Uterus (tissue), 3 donors: ENCODE measurements at regions not wholly inside any gene's neighbourhood (a gene's known extent, or its start where the extent isn't known, plus 50 kb on each side); places are given as distances from the start of the nearest gene placed in this dataset.
"Not testable (repeated sequence)": the region's sequence is repeated elsewhere in the genome, so short reads cannot be mapped to it uniquely, and the experiment has no call there.

ENCODE experiments used
- DNase-seq, 2 donors: peaks; one replicate each; pipeline ENCODE4 v3.0.0-alpha.2; 2019 to 2020
- H3K27ac ChIP-seq, 2 donors: fragments of 200-600 bp; sonication (generic); 1 replicate in 1 of 2; 2 replicates in 1 of 2; pipeline ENCODE4 v1.5.1; 2016 to 2018
- H3K27me3 ChIP-seq, 2 donors: fragments of 200-600 bp; sonication (generic); one replicate each; pipeline ENCODE4 v1.5.1; 2018 to 2019; ENCODE audit warnings: control low read depth in 1 of 2
- H3K36me3 ChIP-seq, 2 donors: fragments of 200-600 bp; sonication (generic); one replicate each; pipeline ENCODE4 v1.5.1; 2019; ENCODE audit warnings: control low read depth in 1 of 2
- H3K4me1 ChIP-seq, 2 donors: fragments of 200-600 bp; sonication (generic); one replicate each; pipeline ENCODE4 v1.5.1; 2018 to 2019; ENCODE audit warnings: control low read depth in 1 of 2
- H3K4me3 ChIP-seq, 2 donors: fragments of 200-600 bp; sonication (generic); 1 replicate in 1 of 2; 2 replicates in 1 of 2; pipeline ENCODE4 v1.5.1; 2018 to 2019; ENCODE audit warnings: mild to moderate bottlenecking in 1 of 2
- H3K9me3 ChIP-seq, 2 donors: fragments of 200-600 bp; sonication (generic); one replicate each; pipeline ENCODE4 v1.5.1; 2019; ENCODE audit warnings: control low read depth in 1 of 2
- POLR2A ChIP-seq, 2 donors: fragments of 450-650 bp; IDR thresholded peaks; one replicate each; pipeline ENCODE4 v1.6.1; 2016; ENCODE audit warnings: antibody characterized with exemption in 2 of 2, mild to moderate bottlenecking in 1 of 2, moderate library complexity in 1 of 2
- intact Hi-C: fragments of 100-400 bp; cut with DNase I; formaldehyde crosslinking; loops from one replicate; pipeline ENCODE4 v1.15.1; 2023; ENCODE audit warnings: low total_unique reads
- TF ChIP-seq, protein P1 (sequence below), 4 experiments: fragments of 200-600 bp in 2 of 4; fragments of 450-650 bp in 2 of 4; sonication (generic) in 2 of 4; IDR thresholded peaks; one replicate each; pipeline ENCODE4 v1.5.1; 2016 to 2019; ENCODE audit warnings: antibody characterized with exemption in 4 of 4, mild to moderate bottlenecking in 2 of 4, moderate library complexity in 1 of 4
- donor health status: DM: yes; HTN: yes; CAD: no.

DNA sequence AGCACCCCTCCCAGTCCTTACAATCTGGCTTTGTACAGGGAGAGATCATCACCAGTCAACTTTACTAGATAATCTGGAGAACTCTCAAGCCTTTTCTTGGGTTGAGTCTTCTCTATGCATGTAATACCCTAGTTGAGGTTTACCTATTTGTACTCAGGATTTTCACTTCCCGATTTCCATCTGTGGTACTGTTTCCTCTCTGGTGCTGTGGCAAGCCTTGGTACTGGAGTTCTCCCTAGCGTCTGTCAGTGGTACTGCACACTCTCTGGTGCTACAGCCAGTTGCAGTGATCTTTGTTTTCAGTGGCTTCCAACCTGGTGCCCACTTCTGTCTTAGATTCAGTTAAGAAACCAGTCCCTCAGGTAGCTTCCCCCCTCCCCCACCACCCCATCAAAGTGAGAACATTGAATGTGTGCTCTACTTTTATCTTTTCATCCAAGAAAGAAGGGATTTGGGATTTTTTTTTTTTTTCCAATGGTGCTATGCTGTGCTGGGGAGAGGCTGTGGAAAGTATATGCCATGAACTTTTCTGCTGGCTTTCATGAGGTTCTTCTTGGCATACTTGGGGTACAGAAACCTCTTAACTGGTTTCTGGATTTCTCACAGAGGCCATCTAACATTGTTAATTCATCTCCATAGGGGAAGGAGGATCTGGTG lies 69.4 kb upstream of the EVL start:
- TF ChIP-seq, protein P1, sequence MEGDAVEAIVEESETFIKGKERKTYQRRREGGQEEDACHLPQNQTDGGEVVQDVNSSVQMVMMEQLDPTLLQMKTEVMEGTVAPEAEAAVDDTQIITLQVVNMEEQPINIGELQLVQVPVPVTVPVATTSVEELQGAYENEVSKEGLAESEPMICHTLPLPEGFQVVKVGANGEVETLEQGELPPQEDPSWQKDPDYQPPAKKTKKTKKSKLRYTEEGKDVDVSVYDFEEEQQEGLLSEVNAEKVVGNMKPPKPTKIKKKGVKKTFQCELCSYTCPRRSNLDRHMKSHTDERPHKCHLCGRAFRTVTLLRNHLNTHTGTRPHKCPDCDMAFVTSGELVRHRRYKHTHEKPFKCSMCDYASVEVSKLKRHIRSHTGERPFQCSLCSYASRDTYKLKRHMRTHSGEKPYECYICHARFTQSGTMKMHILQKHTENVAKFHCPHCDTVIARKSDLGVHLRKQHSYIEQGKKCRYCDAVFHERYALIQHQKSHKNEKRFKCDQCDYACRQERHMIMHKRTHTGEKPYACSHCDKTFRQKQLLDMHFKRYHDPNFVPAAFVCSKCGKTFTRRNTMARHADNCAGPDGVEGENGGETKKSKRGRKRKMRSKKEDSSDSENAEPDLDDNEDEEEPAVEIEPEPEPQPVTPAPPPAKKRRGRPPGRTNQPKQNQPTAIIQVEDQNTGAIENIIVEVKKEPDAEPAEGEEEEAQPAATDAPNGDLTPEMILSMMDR (IDR thresholded peaks at IDR 0.05) = peak; percentile 53 to 78 (median 56)
- no peak for TF ChIP-seq POLR2A (IDR thresholded peaks at IDR 0.05)
- intact Hi-C loops = no loop called here
- Histone ChIP-seq H3K9me3 (no peaks in the 10 kb centered on the region), H3K27ac (no peak overlapping the region), H3K4me1 (no peaks in the 10 kb centered on the region), H3K36me3 (no peaks in the 10 kb centered on the region), H3K4me3 (no peak overlapping the region), H3K27me3 (no peaks in the 10 kb centered on the region)
- DNase-seq = peak; percentile 26 to 44

DNA sequence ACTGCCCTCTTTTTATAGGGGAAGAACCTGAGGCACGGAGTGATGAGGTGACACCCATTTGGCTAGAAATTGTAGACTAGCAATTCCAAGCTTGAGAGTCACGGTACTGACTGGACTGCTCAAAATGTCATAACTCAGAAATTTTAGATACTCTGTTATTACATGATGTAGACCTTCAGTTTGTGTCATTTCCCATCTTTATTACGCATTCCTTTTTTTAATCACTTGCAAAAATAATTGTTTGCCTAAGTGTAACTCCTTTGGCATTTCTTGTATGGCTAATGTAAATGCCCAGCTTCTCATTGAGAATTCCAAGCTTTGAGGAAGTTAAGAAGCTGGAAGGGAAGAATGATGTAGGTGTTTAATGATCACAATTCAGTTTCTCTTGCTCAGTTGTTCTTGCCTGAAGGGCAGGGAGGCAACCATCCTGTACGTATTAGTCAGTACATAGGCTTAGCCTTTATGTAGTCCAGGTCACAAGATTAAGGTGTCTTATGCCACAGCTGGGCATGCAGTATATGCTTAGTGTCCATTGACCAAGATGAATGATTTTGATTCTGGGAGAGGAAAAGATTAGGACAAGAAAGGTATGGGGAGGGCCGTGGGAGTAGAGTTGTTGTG lies 68.2 kb upstream of the EVL start:
- no peaks in the 10 kb centered on the region for H3K9me3 ChIP-seq
- no peak for DNase-seq
- no peak for TF ChIP-seq POLR2A (IDR thresholded peaks at IDR 0.05)
- TF ChIP-seq, protein P1 (IDR thresholded peaks at IDR 0.05) = no peak
- H3K27me3 ChIP-seq = no peaks in the 10 kb centered on the region
- intact Hi-C loops = no loop called here
- H3K4me3 ChIP-seq = no peak overlapping the region
- H3K27ac ChIP-seq = no peak overlapping the region
- H3K36me3 ChIP-seq = no peaks in the 10 kb centered on the region
- H3K4me1 ChIP-seq = no peaks in the 10 kb centered on the region

DNA sequence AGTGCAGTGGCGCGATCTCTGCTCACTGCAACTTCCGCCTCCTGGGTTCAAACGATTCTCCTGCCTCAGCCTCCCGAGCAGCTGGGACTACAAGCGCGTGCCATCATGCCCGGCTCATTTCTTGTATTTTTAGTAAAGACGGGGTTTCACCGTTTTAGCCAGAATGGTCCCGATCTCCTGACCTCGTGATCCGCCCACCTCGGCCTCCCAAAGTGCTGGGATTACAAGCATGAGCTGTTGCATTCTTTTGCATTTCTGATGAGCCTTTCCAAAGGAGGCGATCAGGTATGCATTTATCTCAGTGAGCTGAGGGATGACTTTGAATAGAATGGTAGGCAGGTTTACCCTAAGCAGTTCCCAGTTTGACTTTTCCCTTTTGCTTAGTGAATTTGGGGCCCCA lies 64.8 kb upstream of the EVL start:
- H3K4me1 ChIP-seq, H3K36me3 ChIP-seq, H3K4me3 ChIP-seq, DNase-seq, intact Hi-C loops, H3K27ac ChIP-seq, H3K9me3 ChIP-seq, H3K27me3 ChIP-seq: not testable (repeated sequence)

DNA sequence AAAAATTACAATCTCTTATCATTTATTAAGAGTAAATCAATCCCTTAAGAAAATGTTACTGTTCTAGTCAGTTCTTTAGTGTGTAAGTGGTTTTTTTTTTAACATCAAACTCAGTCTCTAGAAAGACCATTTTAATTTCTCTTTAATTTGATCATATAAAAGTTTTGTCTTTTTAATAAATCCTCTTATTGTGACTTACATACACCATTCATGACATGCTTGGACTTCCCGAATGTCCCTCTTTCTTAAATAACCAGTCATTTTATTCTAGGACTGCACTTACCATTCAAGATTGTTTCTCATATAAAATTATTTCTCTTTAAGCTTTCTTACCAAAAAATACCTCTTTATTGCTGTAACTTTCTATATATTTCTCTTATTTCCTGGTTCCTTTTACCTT lies 60.8 kb upstream of the EVL start:
- TF ChIP-seq, protein P1 (IDR thresholded peaks at IDR 0.05) = no peak
- TF ChIP-seq POLR2A (IDR thresholded peaks at IDR 0.05) = no peak
- no peak overlapping the region for H3K27ac ChIP-seq
- DNase-seq = no peak
- H3K9me3 ChIP-seq = no peaks in the 10 kb centered on the region
- no peak overlapping the region for H3K4me3 ChIP-seq
- H3K27me3 ChIP-seq = no peaks in the 10 kb centered on the region
- intact Hi-C loops = no loop called here
- H3K36me3 ChIP-seq = no peaks in the 10 kb centered on the region
- no peaks in the 10 kb centered on the region for H3K4me1 ChIP-seq

DNA sequence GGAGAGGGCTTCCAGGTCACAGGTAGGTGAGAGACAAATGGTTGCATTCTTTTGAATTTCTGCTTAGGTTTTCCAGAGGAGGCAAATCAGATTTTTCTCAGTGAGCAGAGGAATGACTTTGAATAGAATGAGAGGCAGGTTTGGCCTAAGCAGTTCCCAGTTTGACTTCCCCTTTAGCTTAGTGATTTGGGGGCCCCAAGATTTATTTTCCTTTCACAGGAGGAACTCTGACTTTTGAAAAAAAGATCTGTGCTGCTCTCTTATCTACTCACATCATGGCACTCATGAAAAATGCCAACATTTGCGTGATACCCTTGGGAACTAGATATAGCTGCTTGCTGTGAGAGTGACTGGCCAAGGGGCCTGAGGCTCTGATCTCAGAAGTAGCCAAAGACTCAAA lies 58.0 kb upstream of the EVL start:
- H3K4me3 ChIP-seq = no peak overlapping the region
- intact Hi-C loops = no loop called here
- no peaks in the 10 kb centered on the region for H3K4me1 ChIP-seq
- H3K9me3 ChIP-seq = no peaks in the 10 kb centered on the region
- DNase-seq = no peak
- H3K27me3 ChIP-seq = no peaks in the 10 kb centered on the region
- no peaks in the 10 kb centered on the region for H3K36me3 ChIP-seq
- H3K27ac ChIP-seq = no peak overlapping the region
- TF ChIP-seq, protein P1 (IDR thresholded peaks at IDR 0.05) = no peak
- TF ChIP-seq POLR2A (IDR thresholded peaks at IDR 0.05) = no peak

DNA sequence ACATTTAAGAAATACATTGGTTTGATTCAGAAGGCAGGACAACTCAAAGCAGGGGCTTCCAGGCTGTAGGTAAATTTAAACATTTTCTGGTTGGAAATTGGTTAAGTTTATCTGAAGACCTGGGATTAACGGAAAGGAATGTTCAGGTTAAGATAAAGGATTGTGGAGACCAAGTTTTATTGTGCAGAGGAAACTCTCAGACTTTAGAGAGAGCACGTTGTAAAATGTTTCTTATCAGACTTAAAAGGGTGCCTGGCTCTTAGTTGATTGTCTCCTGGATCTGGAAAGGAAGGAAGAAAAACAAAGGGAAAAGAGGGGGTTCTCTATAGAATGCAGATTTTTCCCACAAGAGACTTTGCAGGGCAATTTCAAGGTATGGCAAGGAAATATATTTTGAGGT lies 55.4 kb upstream of the EVL start:
- DNase-seq, intact Hi-C loops, H3K4me3 ChIP-seq, H3K27me3 ChIP-seq, H3K9me3 ChIP-seq, H3K4me1 ChIP-seq, H3K27ac ChIP-seq, H3K36me3 ChIP-seq: not testable (repeated sequence)
